IPS-20b (cell line): ENCODE measurements at regions not wholly inside any gene's neighbourhood (a gene's known extent, or its start where the extent isn't known, plus 50 kb on each side); places are given as distances from the start of the nearest gene placed in this dataset.
"Not testable (repeated sequence)": the region's sequence is repeated elsewhere in the genome, so short reads cannot be mapped to it uniquely, and the experiment has no call there.

ENCODE experiments used
- H3K27ac ChIP-seq: one replicate; pipeline ENCODE4 v1.5.1; 2013; ENCODE audit warnings: low read length
- H3K27me3 ChIP-seq: 2 replicates; pipeline ENCODE4 v1.6.1; 2013; ENCODE audit warnings: mild to moderate bottlenecking, low read length, inconsistent platforms; ENCODE audit not compliant: insufficient read depth
- H3K36me3 ChIP-seq: 2 replicates; pipeline ENCODE4 v1.6.1; 2013; ENCODE audit warnings: low read depth, mild to moderate bottlenecking, inconsistent platforms, low read length, moderate library complexity; ENCODE audit not compliant: insufficient read depth
- H3K4me1 ChIP-seq: 2 replicates; pipeline ENCODE4 v1.6.1; 2013; ENCODE audit warnings: mild to moderate bottlenecking, control low read depth, inconsistent platforms, low read length, moderate library complexity; ENCODE audit not compliant: insufficient read depth
- H3K4me3 ChIP-seq: 2 replicates; pipeline ENCODE4 v1.5.1; 2013; ENCODE audit warnings: mild to moderate bottlenecking, low read length, inconsistent platforms
- H3K9ac ChIP-seq: 2 replicates; pipeline ENCODE4 v1.6.1; 2013; ENCODE audit warnings: low read depth, mild to moderate bottlenecking, inconsistent platforms, low read length, moderate library complexity
- H3K9me3 ChIP-seq: 2 replicates; pipeline ENCODE4 v1.6.1; 2013; ENCODE audit warnings: mild to moderate bottlenecking, low read depth, low read length, inconsistent platforms; ENCODE audit not compliant: insufficient read depth

DNA sequence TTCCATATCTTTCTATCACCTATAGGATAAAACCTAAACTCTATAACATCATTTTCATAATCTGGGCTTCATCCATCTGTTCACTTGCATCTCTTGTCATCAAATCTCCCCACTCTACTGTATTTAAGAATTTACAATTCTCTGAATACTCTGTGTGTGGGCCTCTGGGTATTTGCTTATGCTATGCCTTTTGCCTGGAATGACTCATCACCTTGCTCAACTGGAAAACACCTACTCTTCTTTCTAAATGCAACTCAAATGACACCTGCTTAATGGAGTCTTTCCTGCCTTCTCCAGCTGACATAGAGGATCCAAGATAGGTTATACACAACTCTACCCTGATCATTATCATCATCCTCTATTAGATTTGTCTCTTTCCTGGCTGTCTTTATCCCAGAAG, 421.7 kb downstream of the SPATA31D1 start:
- Histone ChIP-seq H3K9me3 (no peaks in the 10 kb centered on the region), H3K27ac (no peak overlapping the region), H3K27me3 (no peaks in the 10 kb centered on the region), H3K4me1 (no peaks in the 10 kb centered on the region; the same call in 1 of the 2 replicates), H3K9ac (no peak overlapping the region), H3K36me3 (no peaks in the 10 kb centered on the region), H3K4me3 (no peak overlapping the region)

DNA sequence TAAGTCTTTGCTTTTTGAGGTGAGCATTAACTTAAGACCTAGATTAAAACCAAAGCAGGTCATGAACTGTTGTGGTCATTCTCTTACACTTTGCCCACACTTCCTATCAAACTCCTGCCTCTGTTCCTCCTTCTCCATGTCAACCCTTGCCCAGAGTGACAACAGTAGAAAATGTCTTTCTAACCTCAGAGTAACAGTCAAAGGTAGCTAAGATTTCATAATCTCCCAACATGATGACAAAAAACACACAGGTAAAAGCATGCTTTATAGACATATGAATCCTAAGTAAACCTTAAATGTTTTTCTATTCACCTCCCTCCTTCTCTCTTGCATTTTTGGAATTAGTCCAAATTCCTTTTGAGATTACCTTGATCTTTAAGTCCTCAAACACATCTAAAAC, 422.3 kb downstream of the SPATA31D1 start:
- Histone ChIP-seq H3K9ac (no peak overlapping the region), H3K36me3 (no peaks in the 10 kb centered on the region), H3K4me3 (no peak overlapping the region), H3K4me1 (no peaks in the 10 kb centered on the region; the same call in 1 of the 2 replicates), H3K27me3 (no peaks in the 10 kb centered on the region), H3K27ac (no peak overlapping the region), H3K9me3 (no peaks in the 10 kb centered on the region)

DNA sequence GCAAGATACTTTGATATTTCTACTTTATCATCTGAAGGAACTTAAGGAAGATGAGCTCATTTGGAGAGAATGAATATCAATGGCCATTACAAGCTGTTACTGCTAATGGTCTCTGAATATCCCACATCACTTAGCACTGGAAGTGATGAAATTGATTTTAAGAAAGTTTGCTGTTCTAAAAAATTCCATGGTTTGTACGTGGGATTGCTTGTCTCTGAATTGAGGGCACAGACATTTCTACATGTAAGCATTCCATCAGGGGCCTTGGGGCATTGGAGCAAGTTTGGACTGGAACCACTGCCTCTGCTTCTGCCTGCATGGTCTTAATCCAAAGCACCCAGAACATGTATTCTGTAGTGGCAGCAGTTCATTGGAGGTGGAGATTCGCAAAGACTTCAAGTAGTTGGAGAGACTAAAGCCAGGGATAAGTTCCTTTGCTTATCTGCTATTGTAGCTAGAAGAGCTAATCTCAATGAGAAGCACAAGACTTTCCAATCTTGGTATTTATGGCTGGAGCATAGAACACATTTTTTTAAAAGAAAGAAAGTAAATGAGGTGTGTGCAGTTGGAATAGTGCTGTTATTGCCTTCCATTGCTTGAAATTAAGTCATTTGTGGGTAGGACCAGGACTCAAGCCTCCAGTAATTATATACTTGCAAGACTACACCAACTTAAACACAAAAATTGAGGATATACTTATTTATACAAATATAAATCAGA, 424.2 kb downstream of the SPATA31D1 start:
- Histone ChIP-seq H3K4me3 (no peak overlapping the region), H3K27me3 (no peaks in the 10 kb centered on the region), H3K9ac (no peak overlapping the region), H3K27ac (no peak overlapping the region), H3K9me3 (no peaks in the 10 kb centered on the region), H3K4me1 (no peaks in the 10 kb centered on the region; the same call in 1 of the 2 replicates), H3K36me3 (no peaks in the 10 kb centered on the region)

DNA sequence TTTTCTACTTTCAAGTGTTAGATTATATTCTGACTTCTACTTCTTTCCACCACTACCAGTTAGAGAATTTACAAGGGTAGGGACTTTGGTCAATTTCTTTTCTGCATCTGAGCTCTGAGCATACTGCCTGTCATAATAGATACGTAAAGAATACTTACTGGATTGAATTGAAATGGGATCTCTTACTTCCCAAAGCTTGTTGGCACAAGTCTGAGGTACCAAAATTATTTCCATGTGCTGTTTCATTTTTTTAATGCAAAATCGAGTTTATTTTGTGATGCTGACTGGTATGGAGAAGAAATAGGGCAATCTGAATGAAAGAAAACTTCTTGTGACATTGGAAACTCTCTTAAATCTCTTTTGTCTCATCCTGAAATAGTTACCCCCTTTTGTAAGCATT, 428.9 kb downstream of the SPATA31D1 start:
- Histone ChIP-seq H3K27ac (no peak overlapping the region), H3K9ac (no peak overlapping the region), H3K4me3 (no peak overlapping the region), H3K27me3 (no peaks in the 10 kb centered on the region), H3K4me1 (no peaks in the 10 kb centered on the region), H3K9me3 (no peaks in the 10 kb centered on the region), H3K36me3 (no peaks in the 10 kb centered on the region)

DNA sequence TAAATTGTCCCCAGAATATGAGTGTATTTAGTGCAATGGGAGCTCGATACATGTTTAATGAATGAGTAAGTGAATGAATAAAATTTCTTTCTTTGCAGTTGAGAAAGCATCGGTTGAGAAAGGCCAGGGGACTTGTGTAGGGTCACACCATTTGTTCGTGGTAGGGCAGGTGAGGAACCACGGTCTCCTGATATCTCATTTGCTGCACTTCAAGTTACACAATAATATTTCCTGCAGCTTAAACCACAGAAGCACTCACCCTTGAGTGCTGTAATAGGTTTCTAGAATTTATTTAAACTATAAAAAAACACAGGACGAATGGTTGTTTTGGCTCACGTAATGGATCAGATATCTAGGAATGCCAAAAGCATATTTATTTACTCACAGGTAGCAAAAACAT, 429.8 kb downstream of the SPATA31D1 start:
- no peak overlapping the region for H3K9ac ChIP-seq
- H3K27me3 ChIP-seq, result no peaks in the 10 kb centered on the region
- no peaks in the 10 kb centered on the region for H3K36me3 ChIP-seq
- H3K4me3 ChIP-seq, result no peak overlapping the region
- no peaks in the 10 kb centered on the region for H3K9me3 ChIP-seq
- H3K27ac ChIP-seq, result no peak overlapping the region
- no peaks in the 10 kb centered on the region for H3K4me1 ChIP-seq

DNA sequence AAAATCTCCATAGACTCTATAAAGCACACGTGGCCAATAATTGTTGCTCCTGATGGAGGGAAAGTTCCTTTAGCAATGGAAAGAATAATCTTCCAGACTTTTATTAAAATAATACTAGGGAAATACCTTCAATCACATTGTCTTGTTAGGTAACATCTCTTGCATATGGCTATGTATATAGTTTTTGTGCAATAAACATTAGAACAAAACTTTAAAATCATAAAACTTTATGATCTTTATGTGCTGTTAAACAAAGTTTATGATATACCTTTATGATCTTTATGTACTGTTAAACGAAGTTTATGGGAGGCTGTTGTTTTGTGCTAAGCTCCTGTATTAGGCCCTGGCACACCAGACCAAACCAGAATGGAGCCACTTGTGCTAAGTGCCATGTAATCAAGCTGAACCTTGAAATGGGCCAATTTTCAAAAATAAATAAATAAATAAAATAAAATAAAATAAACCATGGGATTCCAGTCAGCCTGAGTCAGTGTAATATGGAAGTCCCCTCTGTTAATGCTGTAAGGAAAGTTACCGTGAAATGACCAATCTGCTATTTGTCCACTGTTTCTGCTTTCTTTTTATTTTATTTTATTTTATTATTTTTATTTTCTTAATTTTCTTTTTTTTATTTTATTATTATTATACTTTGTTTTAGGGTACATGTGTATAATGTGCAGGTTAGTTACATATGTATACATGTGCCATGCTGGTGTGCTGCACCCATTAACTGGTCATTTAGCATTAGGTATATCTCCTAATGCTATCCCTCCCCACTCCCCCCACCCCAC, 431.3 kb downstream of the SPATA31D1 start:
- Histone ChIP-seq H3K36me3 (no peaks in the 10 kb centered on the region), H3K27ac (no peak overlapping the region), H3K4me3 (no peak overlapping the region), H3K9me3 (no peaks in the 10 kb centered on the region), H3K27me3 (no peaks in the 10 kb centered on the region), H3K4me1 (no peaks in the 10 kb centered on the region), H3K9ac (no peak overlapping the region)

DNA sequence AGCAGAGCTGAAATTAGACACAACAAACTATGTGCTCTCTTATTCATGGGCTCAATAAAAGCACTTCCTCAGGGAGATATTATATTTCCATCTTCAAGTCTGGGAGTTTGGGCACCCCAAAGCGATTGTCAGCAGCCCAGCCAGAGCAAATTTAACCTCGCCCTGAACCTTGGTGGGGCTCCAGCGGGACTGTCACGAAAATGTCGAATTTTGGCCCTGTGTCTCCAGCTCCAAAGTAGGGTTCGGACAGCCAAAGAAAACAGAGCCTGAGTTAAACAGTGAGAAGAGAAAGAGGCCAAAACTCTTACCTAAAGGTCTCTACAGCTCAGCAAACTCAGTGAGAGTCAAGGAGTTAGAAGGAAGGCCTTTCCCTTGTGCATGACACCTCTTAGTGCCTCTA, 432.9 kb downstream of the SPATA31D1 start:
- H3K27me3 ChIP-seq, result no peaks in the 10 kb centered on the region
- no peaks in the 10 kb centered on the region for H3K4me1 ChIP-seq
- H3K9me3 ChIP-seq, result no peaks in the 10 kb centered on the region
- H3K9ac ChIP-seq, result no peak overlapping the region
- no peak overlapping the region for H3K27ac ChIP-seq
- no peak overlapping the region for H3K4me3 ChIP-seq
- no peaks in the 10 kb centered on the region for H3K36me3 ChIP-seq

DNA sequence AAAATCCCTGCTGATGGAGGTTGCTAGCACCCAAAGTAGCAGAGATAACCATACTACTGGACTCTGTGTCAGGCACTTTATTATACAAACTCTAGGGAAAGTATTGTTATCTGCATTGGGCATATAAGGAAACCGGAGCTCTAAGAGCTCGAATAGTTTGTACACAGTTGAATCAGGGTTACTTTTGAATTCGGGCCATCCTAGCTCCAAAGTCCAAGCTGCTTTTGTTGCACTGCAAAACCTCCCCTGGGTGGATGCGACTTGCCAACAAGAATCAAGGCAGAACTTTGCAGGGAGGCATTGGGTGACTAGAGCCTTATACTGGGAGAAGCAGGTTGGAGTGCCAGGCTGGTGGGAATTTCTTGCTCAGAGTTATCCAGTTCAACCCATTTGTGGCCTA, 435.1 kb downstream of the SPATA31D1 start:
- H3K36me3 ChIP-seq, result no peaks in the 10 kb centered on the region
- no peak overlapping the region for H3K4me3 ChIP-seq
- H3K4me1 ChIP-seq, result no peaks in the 10 kb centered on the region
- no peaks in the 10 kb centered on the region for H3K27me3 ChIP-seq
- no peak overlapping the region for H3K27ac ChIP-seq
- H3K9ac ChIP-seq, result no peak overlapping the region
- no peaks in the 10 kb centered on the region for H3K9me3 ChIP-seq

DNA sequence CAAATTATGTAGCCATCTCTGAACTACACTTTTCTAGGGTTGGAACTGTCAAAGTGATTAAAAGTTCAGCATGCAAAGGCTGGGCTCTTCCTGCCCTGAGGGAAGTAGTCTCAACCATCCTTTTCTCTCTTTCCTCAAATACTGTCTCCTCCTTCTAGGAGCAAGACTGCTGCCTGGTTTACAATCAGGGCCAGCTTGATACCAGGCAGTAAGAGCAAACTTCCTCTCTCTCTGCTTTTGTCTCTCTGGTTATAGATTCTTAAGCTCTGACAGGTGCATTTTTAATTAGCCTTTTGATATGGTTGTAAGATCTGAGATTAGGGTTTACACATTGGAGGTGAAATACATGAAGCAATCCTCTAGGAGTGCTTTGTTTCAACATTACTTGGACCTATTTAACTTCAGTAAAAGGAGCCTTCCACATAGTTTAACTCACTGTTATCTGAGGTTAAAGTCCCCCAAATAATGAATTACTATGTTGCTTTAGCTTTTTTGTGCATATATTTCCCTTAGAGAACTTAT, 436.1 kb downstream of the SPATA31D1 start:
- Histone ChIP-seq H3K27me3 (no peaks in the 10 kb centered on the region), H3K4me3 (no peak overlapping the region), H3K36me3 (no peaks in the 10 kb centered on the region), H3K27ac (no peak overlapping the region), H3K9ac (no peak overlapping the region), H3K4me1 (no peaks in the 10 kb centered on the region), H3K9me3 (no peaks in the 10 kb centered on the region)

DNA sequence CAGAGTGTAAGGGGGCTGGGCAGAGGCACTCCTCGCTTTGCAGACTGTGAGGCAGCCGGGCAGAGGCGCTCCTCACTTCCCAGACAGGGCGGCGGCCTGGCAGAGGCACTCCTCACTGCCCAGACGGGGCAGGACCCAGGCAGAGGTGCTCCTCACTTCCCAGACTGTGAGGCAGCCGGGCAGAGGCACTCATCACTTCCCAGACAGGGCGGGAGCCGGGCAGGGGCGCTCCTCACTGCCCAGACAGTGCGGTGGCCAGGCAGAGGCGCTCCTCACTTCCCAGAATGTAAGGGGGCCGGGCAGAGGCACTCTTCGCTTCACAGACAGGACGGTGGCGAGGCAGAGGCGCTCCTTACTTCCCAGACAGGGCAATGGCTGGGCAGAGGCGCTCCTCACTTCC, 442.5 kb downstream of the SPATA31D1 start:
- Histone ChIP-seq H3K4me3 (no peak overlapping the region), H3K9me3 (no peaks in the 10 kb centered on the region; the same call in 1 of the 2 replicates), H3K27me3 (no peaks in the 10 kb centered on the region), H3K9ac (no peak overlapping the region), H3K4me1 (no peaks in the 10 kb centered on the region), H3K36me3 (no peaks in the 10 kb centered on the region), H3K27ac (no peak overlapping the region)

DNA sequence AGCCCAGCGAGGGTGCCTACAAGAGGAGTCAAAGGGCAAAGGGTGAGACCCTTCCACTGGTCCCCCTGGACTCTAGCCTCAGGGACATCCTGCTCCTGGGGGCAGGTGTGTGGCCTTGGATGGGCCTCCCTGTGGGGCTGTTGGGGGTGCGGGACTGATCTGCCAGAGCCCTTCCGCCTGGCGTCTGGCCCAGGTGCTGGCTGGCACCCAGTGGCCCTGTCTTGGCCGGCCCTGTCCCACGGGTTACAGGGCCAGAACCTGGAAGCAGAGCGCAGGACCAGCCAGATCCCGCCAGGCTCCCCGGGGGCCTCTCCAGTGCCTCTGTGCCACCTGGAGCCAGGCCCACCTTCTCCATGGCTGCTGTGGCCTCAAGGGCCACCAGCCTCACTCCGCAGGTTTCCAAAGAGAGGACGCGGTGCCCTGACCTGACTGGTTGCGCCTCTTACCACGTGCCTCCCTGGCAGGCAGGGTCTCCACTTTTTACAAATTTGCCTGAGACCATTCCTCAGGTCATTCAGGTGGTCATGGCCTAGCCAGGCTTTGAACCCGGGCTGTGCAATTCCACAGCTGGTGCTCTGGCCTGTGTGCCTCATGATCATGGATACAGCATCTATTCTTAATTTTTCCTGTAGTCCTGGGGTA, 444.8 kb downstream of the SPATA31D1 start:
- not testable (repeated sequence) for H3K9me3 ChIP-seq, H3K36me3 ChIP-seq, H3K9ac ChIP-seq, H3K27me3 ChIP-seq, H3K4me3 ChIP-seq, H3K27ac ChIP-seq, H3K4me1 ChIP-seq
